ENCODE measurements at regions not wholly inside any gene's neighbourhood (a gene's known extent, or its start where the extent isn't known, plus 50 kb on each side); places are given as distances from the start of the nearest gene placed in this dataset.

DNA sequence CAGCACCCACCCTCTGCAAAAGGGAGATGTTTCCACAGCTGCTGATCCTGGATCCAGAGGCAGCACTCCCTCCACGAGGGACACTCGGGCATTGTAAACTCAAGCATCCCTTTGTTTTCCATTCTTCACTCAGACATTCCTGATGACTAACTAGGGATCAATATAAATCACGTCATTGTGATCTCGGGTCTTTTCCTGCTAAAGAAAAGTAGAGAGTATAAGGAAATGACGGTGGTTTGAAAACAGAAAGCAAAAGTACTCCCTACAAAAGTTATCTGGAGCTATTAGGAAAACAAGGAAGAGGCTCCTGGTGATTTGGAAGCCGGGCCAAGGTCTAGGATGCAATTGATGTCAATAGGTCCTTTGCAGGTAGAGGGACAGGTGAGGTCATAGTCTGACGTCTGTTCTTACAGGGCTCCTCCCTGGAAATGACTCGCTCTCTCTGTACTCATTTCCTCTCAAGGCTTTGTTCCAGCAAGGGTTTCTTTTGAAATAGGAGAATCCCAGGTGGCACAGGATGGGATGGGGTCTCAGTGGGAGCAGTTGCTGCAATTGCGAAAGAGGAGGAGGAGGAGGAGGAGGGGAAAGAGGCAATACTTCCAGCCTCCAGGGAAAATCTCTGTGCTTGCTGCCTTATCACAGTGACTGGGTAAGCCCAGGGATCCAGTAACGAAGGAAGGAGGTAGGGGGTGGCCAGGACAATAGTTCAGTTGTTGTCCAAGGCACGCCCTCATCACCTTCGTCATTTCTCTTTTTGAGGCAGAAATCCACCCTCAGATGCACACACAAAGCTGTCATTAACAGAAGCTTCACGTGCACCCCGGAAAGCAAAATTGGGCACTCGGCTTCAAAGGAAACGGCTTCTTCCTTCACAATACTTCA is 222.8 kb downstream of the LY86 start:
- ChIA-PET CTCF (no interaction called here), POLR2A (interaction anchor here (0.5 kb wide), 2 partner anchors 38 to 206 kb away, joined by 3 to 4 read pairs; no protein-coding TSS in a partner anchor)
- Histone ChIP-seq H3K27ac (ENCODE audit: extremely low read depth, low read depth, low read length) (no peak overlapping the region), H3K9me3 (ENCODE audit: control insufficient read depth, insufficient read depth, low read depth, low read length) (no peaks in the 10 kb centered on the region), H3K4me3 (ENCODE audit: low read depth, low read length) (peak overlapping the region; percentile 14), H3K36me3 (ENCODE audit: control insufficient read depth in 2 of 2, insufficient read depth in 1 of 2, low read length in 2 of 2) (no peaks in the 10 kb centered on the region), H3K4me1 (ENCODE audit: control insufficient read depth, insufficient read depth, low read length) (no peaks in the 10 kb centered on the region; the same call in 1 of the 2 replicates)
- TF ChIP-seq ZNF433 (tag by site-specific recombination; IDR thresholded peaks at IDR 0.05; ENCODE audit: low read depth) (no peak), ZBTB17 (tag by site-specific recombination; IDR thresholded peaks at IDR 0.05) (0 out of 2 replicates have a peak, but pooled peaks have one; percentile 42), GLIS1 (tag by site-specific recombination; IDR thresholded peaks at IDR 0.05) (peak; percentile 55), ZNF555 (tag by site-specific recombination; conservative IDR thresholded peaks at IDR 0.05) (no peak), PRDM1 (tag by site-specific recombination; IDR thresholded peaks at IDR 0.05) (peak; percentile 68), ZNF768 (tag by site-specific recombination; IDR thresholded peaks at IDR 0.05) (no peak), ZNF274 (IDR thresholded peaks at IDR 0.05; ENCODE audit: low read length) (no peak), ZNF274 (tag by site-specific recombination; IDR thresholded peaks at IDR 0.05; ENCODE audit: borderline replicate concordance) (no peak), ZSCAN23 (tag by site-specific recombination; IDR thresholded peaks at IDR 0.05) (no peak), ZNF600 (tag by site-specific recombination; IDR thresholded peaks at IDR 0.05) (peak; percentile 39; the same call in 1 of the 2 replicates), ZNF121 (tag by site-specific recombination; IDR thresholded peaks at IDR 0.05) (no peak), ZNF138 (tag by site-specific recombination; IDR thresholded peaks at IDR 0.05; ENCODE audit: borderline replicate concordance) (no peak), ZNF426 (tag by site-specific recombination; IDR thresholded peaks at IDR 0.05) (no peak), ZNF19 (tag by site-specific recombination; IDR thresholded peaks at IDR 0.05; ENCODE audit: low read depth) (no peak), KLF16 (tag by site-specific recombination; IDR thresholded peaks at IDR 0.05) (no peak), GLI2 (tag by site-specific recombination; IDR thresholded peaks at IDR 0.05; ENCODE audit: borderline replicate concordance, low read depth) (no peak), IKZF3 (tag by site-specific recombination; IDR thresholded peaks at IDR 0.05) (no peak), YY2 (tag by site-specific recombination; IDR thresholded peaks at IDR 0.05) (no peak), SP2 (tag by site-specific recombination; IDR thresholded peaks at IDR 0.05) (0 out of 2 replicates have a peak, but pooled peaks have one; percentile 18), ZNF366 (tag by site-specific recombination; conservative IDR thresholded peaks at IDR 0.05) (peak; percentile 53; the same call in 1 of the 2 replicates), ZNF394 (tag by site-specific recombination; IDR thresholded peaks at IDR 0.05; ENCODE audit: borderline replicate concordance) (peak; percentile 45; the same call in 1 of the 2 replicates), ZNF707 (tag by site-specific recombination; IDR thresholded peaks at IDR 0.05) (no peak), ZNF324 (tag by site-specific recombination; IDR thresholded peaks at IDR 0.05) (no peak)
- TF ChIP-seq, protein P1, sequence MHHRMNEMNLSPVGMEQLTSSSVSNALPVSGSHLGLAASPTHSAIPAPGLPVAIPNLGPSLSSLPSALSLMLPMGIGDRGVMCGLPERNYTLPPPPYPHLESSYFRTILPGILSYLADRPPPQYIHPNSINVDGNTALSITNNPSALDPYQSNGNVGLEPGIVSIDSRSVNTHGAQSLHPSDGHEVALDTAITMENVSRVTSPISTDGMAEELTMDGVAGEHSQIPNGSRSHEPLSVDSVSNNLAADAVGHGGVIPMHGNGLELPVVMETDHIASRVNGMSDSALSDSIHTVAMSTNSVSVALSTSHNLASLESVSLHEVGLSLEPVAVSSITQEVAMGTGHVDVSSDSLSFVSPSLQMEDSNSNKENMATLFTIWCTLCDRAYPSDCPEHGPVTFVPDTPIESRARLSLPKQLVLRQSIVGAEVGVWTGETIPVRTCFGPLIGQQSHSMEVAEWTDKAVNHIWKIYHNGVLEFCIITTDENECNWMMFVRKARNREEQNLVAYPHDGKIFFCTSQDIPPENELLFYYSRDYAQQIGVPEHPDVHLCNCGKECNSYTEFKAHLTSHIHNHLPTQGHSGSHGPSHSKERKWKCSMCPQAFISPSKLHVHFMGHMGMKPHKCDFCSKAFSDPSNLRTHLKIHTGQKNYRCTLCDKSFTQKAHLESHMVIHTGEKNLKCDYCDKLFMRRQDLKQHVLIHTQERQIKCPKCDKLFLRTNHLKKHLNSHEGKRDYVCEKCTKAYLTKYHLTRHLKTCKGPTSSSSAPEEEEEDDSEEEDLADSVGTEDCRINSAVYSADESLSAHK (tag by site-specific recombination; IDR thresholded peaks at IDR 0.05) = no peak
- TF ChIP-seq, protein P2, sequence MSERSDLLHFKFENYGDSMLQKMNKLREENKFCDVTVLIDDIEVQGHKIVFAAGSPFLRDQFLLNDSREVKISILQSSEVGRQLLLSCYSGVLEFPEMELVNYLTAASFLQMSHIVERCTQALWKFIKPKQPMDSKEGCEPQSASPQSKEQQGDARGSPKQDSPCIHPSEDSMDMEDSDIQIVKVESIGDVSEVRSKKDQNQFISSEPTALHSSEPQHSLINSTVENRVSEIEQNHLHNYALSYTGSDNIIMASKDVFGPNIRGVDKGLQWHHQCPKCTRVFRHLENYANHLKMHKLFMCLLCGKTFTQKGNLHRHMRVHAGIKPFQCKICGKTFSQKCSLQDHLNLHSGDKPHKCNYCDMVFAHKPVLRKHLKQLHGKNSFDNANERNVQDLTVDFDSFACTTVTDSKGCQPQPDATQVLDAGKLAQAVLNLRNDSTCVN (tag by site-specific recombination; optimal IDR thresholded peaks at IDR 0.05) = no peak
- TF ChIP-seq, protein P3, sequence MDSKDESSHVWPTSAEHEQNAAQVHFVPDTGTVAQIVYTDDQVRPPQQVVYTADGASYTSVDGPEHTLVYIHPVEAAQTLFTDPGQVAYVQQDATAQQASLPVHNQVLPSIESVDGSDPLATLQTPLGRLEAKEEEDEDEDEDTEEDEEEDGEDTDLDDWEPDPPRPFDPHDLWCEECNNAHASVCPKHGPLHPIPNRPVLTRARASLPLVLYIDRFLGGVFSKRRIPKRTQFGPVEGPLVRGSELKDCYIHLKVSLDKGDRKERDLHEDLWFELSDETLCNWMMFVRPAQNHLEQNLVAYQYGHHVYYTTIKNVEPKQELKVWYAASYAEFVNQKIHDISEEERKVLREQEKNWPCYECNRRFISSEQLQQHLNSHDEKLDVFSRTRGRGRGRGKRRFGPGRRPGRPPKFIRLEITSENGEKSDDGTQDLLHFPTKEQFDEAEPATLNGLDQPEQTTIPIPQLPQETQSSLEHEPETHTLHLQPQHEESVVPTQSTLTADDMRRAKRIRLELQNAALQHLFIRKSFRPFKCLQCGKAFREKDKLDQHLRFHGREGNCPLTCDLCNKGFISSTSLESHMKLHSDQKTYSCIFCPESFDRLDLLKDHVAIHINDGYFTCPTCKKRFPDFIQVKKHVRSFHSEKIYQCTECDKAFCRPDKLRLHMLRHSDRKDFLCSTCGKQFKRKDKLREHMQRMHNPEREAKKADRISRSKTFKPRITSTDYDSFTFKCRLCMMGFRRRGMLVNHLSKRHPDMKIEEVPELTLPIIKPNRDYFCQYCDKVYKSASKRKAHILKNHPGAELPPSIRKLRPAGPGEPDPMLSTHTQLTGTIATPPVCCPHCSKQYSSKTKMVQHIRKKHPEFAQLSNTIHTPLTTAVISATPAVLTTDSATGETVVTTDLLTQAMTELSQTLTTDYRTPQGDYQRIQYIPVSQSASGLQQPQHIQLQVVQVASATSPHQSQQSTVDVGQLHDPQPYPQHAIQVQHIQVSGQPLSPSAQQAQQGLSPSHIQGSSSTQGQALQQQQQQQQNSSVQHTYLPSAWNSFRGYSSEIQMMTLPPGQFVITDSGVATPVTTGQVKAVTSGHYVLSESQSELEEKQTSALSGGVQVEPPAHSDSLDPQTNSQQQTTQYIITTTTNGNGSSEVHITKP (tag by site-specific recombination; IDR thresholded peaks at IDR 0.05) = 0 out of 2 replicates have a peak, but pooled peaks have one; percentile 14
- TF ChIP-seq, protein P4, sequence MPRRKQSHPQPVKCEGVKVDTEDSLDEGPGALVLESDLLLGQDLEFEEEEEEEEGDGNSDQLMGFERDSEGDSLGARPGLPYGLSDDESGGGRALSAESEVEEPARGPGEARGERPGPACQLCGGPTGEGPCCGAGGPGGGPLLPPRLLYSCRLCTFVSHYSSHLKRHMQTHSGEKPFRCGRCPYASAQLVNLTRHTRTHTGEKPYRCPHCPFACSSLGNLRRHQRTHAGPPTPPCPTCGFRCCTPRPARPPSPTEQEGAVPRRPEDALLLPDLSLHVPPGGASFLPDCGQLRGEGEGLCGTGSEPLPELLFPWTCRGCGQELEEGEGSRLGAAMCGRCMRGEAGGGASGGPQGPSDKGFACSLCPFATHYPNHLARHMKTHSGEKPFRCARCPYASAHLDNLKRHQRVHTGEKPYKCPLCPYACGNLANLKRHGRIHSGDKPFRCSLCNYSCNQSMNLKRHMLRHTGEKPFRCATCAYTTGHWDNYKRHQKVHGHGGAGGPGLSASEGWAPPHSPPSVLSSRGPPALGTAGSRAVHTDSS (tag by site-specific recombination; IDR thresholded peaks at IDR 0.05) = peak; percentile 53
- TF ChIP-seq, protein P5, sequence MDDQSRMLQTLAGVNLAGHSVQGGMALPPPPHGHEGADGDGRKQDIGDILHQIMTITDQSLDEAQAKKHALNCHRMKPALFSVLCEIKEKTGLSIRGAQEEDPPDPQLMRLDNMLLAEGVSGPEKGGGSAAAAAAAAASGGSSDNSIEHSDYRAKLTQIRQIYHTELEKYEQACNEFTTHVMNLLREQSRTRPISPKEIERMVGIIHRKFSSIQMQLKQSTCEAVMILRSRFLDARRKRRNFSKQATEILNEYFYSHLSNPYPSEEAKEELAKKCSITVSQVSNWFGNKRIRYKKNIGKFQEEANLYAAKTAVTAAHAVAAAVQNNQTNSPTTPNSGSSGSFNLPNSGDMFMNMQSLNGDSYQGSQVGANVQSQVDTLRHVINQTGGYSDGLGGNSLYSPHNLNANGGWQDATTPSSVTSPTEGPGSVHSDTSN (CRISPR knock-in tag; IDR thresholded peaks at IDR 0.05) = no peak

Measured in HEK293 (cell line).